HEK293T (cell line): ENCODE measurements at regions not wholly inside any gene's neighbourhood (a gene's known extent, or its start where the extent isn't known, plus 50 kb on each side); places are given as distances from the start of the nearest gene placed in this dataset.

Experiments
- ARNT ChIP-seq: fragments of 450-650 bp; IDR thresholded peaks from 2 replicates; pipeline ENCODE4 v1.6.1; 2017; ENCODE audit warnings: mild to moderate bottlenecking
- BHLHE40 ChIP-seq: fragments of 450-650 bp; IDR thresholded peaks from 2 replicates; pipeline ENCODE4 v1.6.1; 2016; ENCODE audit warnings: mild to moderate bottlenecking, moderate library complexity, borderline replicate concordance
- CTBP1 ChIP-seq: fragments of 450-650 bp; IDR thresholded peaks from 2 replicates; pipeline ENCODE4 v1.6.1; 2016; ENCODE audit warnings: borderline replicate concordance
- ELF4 ChIP-seq: fragments of 450-650 bp; IDR thresholded peaks from 2 replicates; pipeline ENCODE4 v1.6.1; 2017; ENCODE audit warnings: antibody characterized with exemption
- FOXA1 ChIP-seq: fragments of 450-650 bp; IDR thresholded peaks from 2 replicates; pipeline ENCODE4 v1.6.1; 2016; ENCODE audit warnings: mild to moderate bottlenecking
- FOXM1 ChIP-seq: fragments of 450-650 bp; IDR thresholded peaks from 2 replicates; pipeline ENCODE4 v1.6.1; 2017; ENCODE audit warnings: mild to moderate bottlenecking, borderline replicate concordance
- L3MBTL2 ChIP-seq: fragments of 450-650 bp; conservative IDR thresholded peaks from 2 replicates; pipeline ENCODE4 v1.6.1; 2016; ENCODE audit warnings: mild to moderate bottlenecking
- PKNOX1 ChIP-seq: fragments of 450-650 bp; IDR thresholded peaks from 2 replicates; pipeline ENCODE4 v1.6.1; 2016
- SP1 ChIP-seq: fragments of 450-650 bp; IDR thresholded peaks from 2 replicates; pipeline ENCODE4 v1.6.1; 2017
- ZNF384 ChIP-seq: fragments of 450-650 bp; IDR thresholded peaks from 2 replicates; pipeline ENCODE4 v1.6.1; 2016

- TF ChIP-seq CTBP1 (no peak), SP1 (no peak), ARNT (no peak), FOXM1 (no peak), FOXA1 (no peak), ELF4 (no peak), BHLHE40 (no peak), ZNF384 (no peak), L3MBTL2 (no peak), PKNOX1 (no peak)
These were observed 163.3 kb upstream of the NABP1 start for GRCh38 chr2:191514613-191515012.
